SK-N-SH (cell line): ENCODE measurements at regions not wholly inside any gene's neighbourhood (a gene's known extent, or its start where the extent isn't known, plus 50 kb on each side); places are given as distances from the start of the nearest gene placed in this dataset.

ENCODE experiments used
- CTCF ChIA-PET: fragments of 300-600, 350-600 bp; formaldehyde crosslinking; extraction: SDS; loops from one replicate; lab custom pipeline; 2021; lab: Yijun Ruan, JAX
- POLR2A ChIA-PET: fragments of 350-600 bp; sonication (Branson Sonifier 250); formaldehyde crosslinking; extraction: SDS; loops from one replicate; lab custom pipeline; 2020; ENCODE audit warnings: antibody characterized with exemption, inconsistent platforms; lab: Yijun Ruan, JAX
- DNase-seq: peaks from one replicate; pipeline ENCODE4 v3.0.0; 2012
- H2AFZ ChIP-seq: fragments of 200-600 bp; sonication (generic); 2 replicates; pipeline ENCODE4 v1.8.1; 2016; ENCODE audit warnings: antibody characterized with exemption, mild to moderate bottlenecking, low read depth
- H3F3A ChIP-seq: fragments of 200-600 bp; sonication (generic); replicated peaks from 2 replicates; pipeline ENCODE3; 2016; ENCODE audit warnings: antibody characterized with exemption, mild to moderate bottlenecking; ENCODE audit not compliant: insufficient read depth
- H3K27ac ChIP-seq, 2 experiments: fragments of 200-500 bp in 1 of 2; fragments of 200-600 bp in 1 of 2; sonication (Bioruptor generic) in 1 of 2; sonication (generic), shearing (Covaris generic) in 1 of 2; 2 replicates each; pipeline versions ENCODE4 v1.5.1 to v1.6.1; 2014 to 2016; ENCODE audit warnings: low read depth in 2 of 2, inconsistent platforms in 1 of 2, low read length in 1 of 2, mild to moderate bottlenecking in 1 of 2, mixed read lengths in 1 of 2
- H3K27me3 ChIP-seq: fragments of 200-600 bp; sonication (generic), shearing (Covaris generic); 2 replicates; pipeline ENCODE4 v1.6.1; 2016; ENCODE audit warnings: mixed run types; ENCODE audit not compliant: insufficient read depth
- H3K36me3 ChIP-seq, 2 experiments: fragments of 200-500 bp in 1 of 2; fragments of 200-600 bp in 1 of 2; sonication (Bioruptor generic) in 1 of 2; sonication (generic) in 1 of 2; replicated peaks in 1 of 2; 2 replicates each; pipeline versions ENCODE3 to v1.5.1; 2014 to 2016; ENCODE audit warnings: low read length in 1 of 2, mild to moderate bottlenecking in 1 of 2; ENCODE audit not compliant: insufficient read depth in 2 of 2, control insufficient read depth in 1 of 2
- H3K4me1 ChIP-seq, 2 experiments: fragments of 200-500 bp in 1 of 2; fragments of 200-600 bp in 1 of 2; sonication (Bioruptor generic) in 1 of 2; sonication (generic), shearing (Covaris generic) in 1 of 2; 2 replicates each; pipeline versions ENCODE4 v1.5.1 to v1.6.1; 2014 to 2016; ENCODE audit warnings: low read depth in 1 of 2, low read length in 1 of 2, mixed run types in 1 of 2; ENCODE audit not compliant: insufficient read depth in 2 of 2, control insufficient read depth in 1 of 2
- H3K4me2 ChIP-seq: fragments of 200-600 bp; sonication (generic), shearing (Covaris generic); 2 replicates; pipeline ENCODE4 v1.6.1; 2017; ENCODE audit warnings: mixed run types
- H3K4me3 ChIP-seq, 2 experiments: fragments of 200-500 bp in 1 of 2; fragments of 200-600 bp in 1 of 2; sonication (Bioruptor generic) in 1 of 2; sonication (generic), shearing (Covaris generic) in 1 of 2; 2 replicates each; pipeline versions ENCODE4 v1.5.1 to v1.8.1; 2014 to 2016; ENCODE audit warnings: low read depth in 2 of 2, inconsistent platforms in 1 of 2, low read length in 1 of 2, mild to moderate bottlenecking in 1 of 2, mixed read lengths in 1 of 2, moderate library complexity in 1 of 2
- H3K79me2 ChIP-seq: fragments of 200-600 bp; sonication (generic); 2 replicates; pipeline ENCODE4 v1.8.1; 2017; ENCODE audit warnings: mild to moderate bottlenecking; ENCODE audit not compliant: insufficient read depth
- H3K9ac ChIP-seq: fragments of 200-600 bp; sonication (generic); 2 replicates; pipeline ENCODE4 v1.6.1; 2017; ENCODE audit warnings: mixed run types
- H3K9me2 ChIP-seq: fragments of 200-600 bp; sonication (generic); 2 replicates; pipeline ENCODE4 v1.6.1; 2017; ENCODE audit warnings: mixed run types
- H3K9me3 ChIP-seq: fragments of 200-600 bp; sonication (generic); 2 replicates; pipeline ENCODE4 v1.6.1; 2017; ENCODE audit warnings: mixed run types, mild to moderate bottlenecking, moderate library complexity
- H4K20me1 ChIP-seq: fragments of 200-600 bp; sonication (generic); 2 replicates; pipeline ENCODE4 v1.6.1; 2017; ENCODE audit warnings: mild to moderate bottlenecking, mixed run types; ENCODE audit not compliant: insufficient read depth
- CHD2 ChIP-seq: fragments of 150-350 bp; IDR thresholded peaks from 2 replicates; pipeline ENCODE4 v1.6.1; 2018; ENCODE audit warnings: low read length; ENCODE audit not compliant: partially characterized antibody
- ELF1 ChIP-seq: IDR thresholded peaks from 2 replicates; pipeline ENCODE4 v1.4.0; 2012
- EZH2phosphoT487 ChIP-seq: fragments of 200-600 bp; sonication (generic); IDR thresholded peaks from 2 replicates; pipeline ENCODE4 v1.6.1; 2017; ENCODE audit warnings: low read depth, mixed run types, mild to moderate bottlenecking, antibody characterized with exemption, moderate library complexity, borderline replicate concordance
- FOXM1 ChIP-seq: IDR thresholded peaks from 2 replicates; pipeline ENCODE4 v1.4.0; 2012; ENCODE audit warnings: low read depth, mild to moderate bottlenecking
- IRF3 ChIP-seq: fragments of 150-350 bp; IDR thresholded peaks from 2 replicates; pipeline ENCODE4 v1.6.1; 2016; ENCODE audit warnings: mild to moderate bottlenecking, low read depth, low read length
- JUND ChIP-seq: IDR thresholded peaks from 2 replicates; pipeline ENCODE4 v1.4.0; 2012
- MEF2A ChIP-seq: IDR thresholded peaks from 2 replicates; pipeline ENCODE4 v1.4.0; 2012; ENCODE audit warnings: low read depth, borderline replicate concordance
- MXI1 ChIP-seq: IDR thresholded peaks from 2 replicates; pipeline ENCODE4 v1.6.1; 2012; ENCODE audit warnings: mild to moderate bottlenecking, low read depth, low read length, improper control_type of control experiment
- NFIC ChIP-seq: IDR thresholded peaks from 2 replicates; pipeline ENCODE4 v1.4.0; 2012; ENCODE audit warnings: borderline replicate concordance
- PBX3 ChIP-seq: IDR thresholded peaks from 2 replicates; pipeline ENCODE4; 2012
- POLR2AphosphoS5 ChIP-seq: IDR thresholded peaks from 2 replicates; pipeline ENCODE4 v1.6.1; 2012; ENCODE audit warnings: low read depth, low read length
- RAD21 ChIP-seq: IDR thresholded peaks from 2 replicates; pipeline ENCODE4 v1.6.1; 2012; ENCODE audit warnings: mild to moderate bottlenecking, low read length
- RCOR1 ChIP-seq: fragments of 150-350 bp; IDR thresholded peaks from 2 replicates; pipeline ENCODE4 v1.6.1; 2017; ENCODE audit warnings: antibody characterized with exemption, low read length
- REST ChIP-seq: IDR thresholded peaks from 2 replicates; pipeline ENCODE4 v1.6.1; 2012; ENCODE audit warnings: mild to moderate bottlenecking, low read depth, low read length, moderate library complexity
- RXRA ChIP-seq: IDR thresholded peaks from 2 replicates; pipeline ENCODE4 v1.4.0; 2012; ENCODE audit warnings: low read depth, mild to moderate bottlenecking, borderline replicate concordance
- TEAD4 ChIP-seq: IDR thresholded peaks from 2 replicates; pipeline ENCODE4 v1.4.0; 2012; ENCODE audit warnings: mild to moderate bottlenecking, borderline replicate concordance; ENCODE audit not compliant: insufficient read depth
- YY1 ChIP-seq: IDR thresholded peaks from 2 replicates; pipeline ENCODE4 v1.4.0; 2012; ENCODE audit warnings: low read depth, mild to moderate bottlenecking
- ZBTB33 ChIP-seq: IDR thresholded peaks from 2 replicates; pipeline ENCODE4 v1.4.0; 2012; ENCODE audit warnings: low read depth, borderline replicate concordance
- WGBS: methylation state at CpG from one replicate; pipeline ENCODE4 v1.1.6; 2017; ENCODE audit warnings: low lambda C conversion rate; 5-methylcytosine and 5-hydroxymethylcytosine counted together

- ChIA-PET POLR2A (no interaction called here), CTCF (no interaction called here)
- Histone ChIP-seq H3K9me2 (no peaks in the 10 kb centered on the region), H3K27me3 (no peaks in the 10 kb centered on the region; the same call in 1 of the 2 replicates), H2AFZ (no peak overlapping the region), H3K4me1 (no peaks in the 10 kb centered on the region), H3K4me3 (no peak overlapping the region), H4K20me1 (no peaks in the 10 kb centered on the region), H3K36me3 (no peaks in the 10 kb centered on the region), H3K4me2 (no peak overlapping the region), H3K27ac (no peak overlapping the region), H3K79me2 (no peaks in the 10 kb centered on the region), H3K9me3 (no peaks in the 10 kb centered on the region), H3K9ac (no peak overlapping the region), H3F3A (no peaks in the 10 kb centered on the region)
- TF ChIP-seq MEF2A (no peak), NFIC (no peak), RCOR1 (no peak), IRF3 (no peak), MXI1 (no peak), REST (no peak), PBX3 (no peak), CHD2 (no peak), TEAD4 (no peak)
- DNase-seq, result no peak
Measured at GRCh38 chr2:47964277-47964676, 58.0 kb upstream of the FBXO11 start.

GRCh38 chr2:47964722-47965434 lies 58.6 kb upstream of the FBXO11 start:
- no peaks in the 10 kb centered on the region; the same call in 1 of the 2 replicates for H3K27me3 ChIP-seq
- CTCF ChIA-PET, result no interaction called here
- no peaks in the 10 kb centered on the region for H3K36me3 ChIP-seq
- no peak overlapping the region for H2AFZ ChIP-seq
- WGBS, result 60% methylated on average over 8 of the region's 8 CpGs
- H3K9me2 ChIP-seq, result no peaks in the 10 kb centered on the region
- no peak overlapping the region for H3K4me2 ChIP-seq
- POLR2A ChIA-PET, result no interaction called here
- no peak overlapping the region for H3K9ac ChIP-seq
- no peaks in the 10 kb centered on the region for H4K20me1 ChIP-seq
- no peak for DNase-seq
- no peaks in the 10 kb centered on the region for H3K79me2 ChIP-seq
- H3K4me1 ChIP-seq, result no peaks in the 10 kb centered on the region
- no peak overlapping the region for H3K27ac ChIP-seq
- H3F3A ChIP-seq, result no peaks in the 10 kb centered on the region
- H3K4me3 ChIP-seq, result no peak overlapping the region
- no peaks in the 10 kb centered on the region for H3K9me3 ChIP-seq
- TF ChIP-seq EZH2phosphoT487 (no peak), RAD21 (no peak), MEF2A (no peak), POLR2AphosphoS5 (no peak), JUND (no peak), ELF1 (no peak), FOXM1 (no peak), YY1 (no peak), MXI1 (no peak), RXRA (no peak), CHD2 (no peak), TEAD4 (no peak), IRF3 (no peak), ZBTB33 (no peak)
